GM21367 (cell line): ENCODE measurements at regions not wholly inside any gene's neighbourhood (a gene's known extent, or its start where the extent isn't known, plus 50 kb on each side); places are given as distances from the start of the nearest gene placed in this dataset.
"Not testable (repeated sequence)": the region's sequence is repeated elsewhere in the genome, so short reads cannot be mapped to it uniquely, and the experiment has no call there.

Experiments
- ATAC-seq: cut with Tn5 transposase; IDR thresholded peaks from one replicate; pipeline ENCODE4 v1.9.1; 2021; ENCODE audit not compliant: unreplicated experiment

- ATAC-seq, result not testable (repeated sequence)
These were observed 51.7 kb upstream of the TERB2 start for GRCh38 chr15:44904651-44905340.
